OCI-LY1 (cell line): ENCODE measurements at regions not wholly inside any gene's neighbourhood (a gene's known extent, or its start where the extent isn't known, plus 50 kb on each side); places are given as distances from the start of the nearest gene placed in this dataset.

ENCODE experiments used
- H2AFZ ChIP-seq: fragments of 200-600 bp; sonication (generic), shearing (Covaris generic); 2 replicates; pipeline ENCODE4 v1.6.0; 2014; ENCODE audit warnings: antibody characterized with exemption, mild to moderate bottlenecking, low read length
- H3F3A ChIP-seq: fragments of 200-600 bp; sonication (generic), shearing (Covaris generic); 2 replicates; pipeline ENCODE4 v1.6.0; 2014; ENCODE audit warnings: mild to moderate bottlenecking, antibody characterized with exemption, low read length, moderate library complexity; ENCODE audit not compliant: insufficient read depth
- H3K27ac ChIP-seq: fragments of 200-600 bp; sonication (generic); 2 replicates; pipeline ENCODE4 v1.5.1; 2014; ENCODE audit warnings: low read length, mixed run types, mild to moderate bottlenecking, low read depth; ENCODE audit not compliant: poor library complexity, severe bottlenecking
- H3K27me3 ChIP-seq: fragments of 200-600 bp; sonication (generic); 2 replicates; pipeline ENCODE4 v1.6.0; 2014; ENCODE audit warnings: antibody characterized with exemption, mild to moderate bottlenecking, low read length, moderate library complexity; ENCODE audit not compliant: insufficient read depth
- H3K36me3 ChIP-seq: fragments of 200-600 bp; sonication (generic); 2 replicates; pipeline ENCODE4 v1.6.1; 2014; ENCODE audit warnings: mild to moderate bottlenecking, antibody characterized with exemption, low read length, moderate library complexity, mixed read lengths; ENCODE audit not compliant: insufficient read depth
- H3K4me1 ChIP-seq: fragments of 200-600 bp; sonication (generic); 2 replicates; pipeline ENCODE4 v1.5.1; 2014; ENCODE audit warnings: mild to moderate bottlenecking, low read length, moderate library complexity; ENCODE audit not compliant: insufficient read depth, severe bottlenecking
- H3K4me2 ChIP-seq: fragments of 200-600 bp; sonication (generic), shearing (Covaris generic); 2 replicates; pipeline ENCODE4 v1.6.1; 2014; ENCODE audit warnings: low read length
- H3K4me3 ChIP-seq: fragments of 200-600 bp; sonication (generic); 2 replicates; pipeline ENCODE4 v1.5.1; 2014; ENCODE audit warnings: low read length, low read depth, mild to moderate bottlenecking, mixed read lengths; ENCODE audit not compliant: poor library complexity, severe bottlenecking
- H3K79me2 ChIP-seq: fragments of 200-600 bp; shearing (Covaris generic); 2 replicates; pipeline ENCODE4 v1.6.1; 2016; ENCODE audit warnings: mixed run types, low read length, mixed read lengths; ENCODE audit not compliant: insufficient read depth
- H3K9ac ChIP-seq: fragments of 200-600 bp; sonication (generic), shearing (Covaris generic); 2 replicates; pipeline ENCODE4 v1.6.1; 2014; ENCODE audit warnings: mild to moderate bottlenecking, low read length, mixed read lengths
- H3K9me2 ChIP-seq: fragments of 200-600 bp; sonication (generic), shearing (Covaris generic); 2 replicates; pipeline ENCODE4 v1.6.1; 2014; ENCODE audit warnings: low read depth, mild to moderate bottlenecking, low read length, mixed read lengths
- H3K9me3 ChIP-seq: fragments of 200-600 bp; shearing (Covaris generic); 2 replicates; pipeline ENCODE4 v1.6.1; 2014; ENCODE audit warnings: low read length, mixed read lengths
- H4K20me1 ChIP-seq: fragments of 200-600 bp; sonication (generic), shearing (Covaris generic); 2 replicates; pipeline ENCODE4 v1.6.0; 2016; ENCODE audit warnings: mild to moderate bottlenecking, low read length; ENCODE audit not compliant: insufficient read depth
- CTCF ChIP-seq: fragments of 200-600 bp; sonication (generic), shearing (Covaris generic); IDR thresholded peaks from 2 replicates; pipeline ENCODE4 v1.5.1; 2017; ENCODE audit warnings: mild to moderate bottlenecking, antibody characterized with exemption, low read length, moderate library complexity, mixed read lengths
- EZH2 ChIP-seq: fragments of 200-600 bp; sonication (generic), shearing (Covaris generic); IDR thresholded peaks from 2 replicates; pipeline ENCODE4 v1.8.0; 2017; ENCODE audit warnings: borderline replicate concordance, mixed run types, mild to moderate bottlenecking, antibody characterized with exemption, low read length, moderate library complexity, mixed read lengths

GRCh38 chr4:160604541-160604940 lies 1501.7 kb downstream of the RAPGEF2 start:
- Histone ChIP-seq H3K4me2 (no peak overlapping the region), H3K79me2 (no peaks in the 10 kb centered on the region), H2AFZ (no peak overlapping the region), H3K4me3 (no peak overlapping the region), H4K20me1 (no peaks in the 10 kb centered on the region), H3F3A (no peaks in the 10 kb centered on the region), H3K27me3 (no peaks in the 10 kb centered on the region), H3K9me3 (no peaks in the 10 kb centered on the region), H3K4me1 (no peaks in the 10 kb centered on the region), H3K9ac (no peak overlapping the region), H3K9me2 (no peaks in the 10 kb centered on the region), H3K36me3 (no peaks in the 10 kb centered on the region), H3K27ac (no peak overlapping the region)
- TF ChIP-seq CTCF (no peak), EZH2 (no peak)

- H3K4me3 ChIP-seq = no peak overlapping the region
- H3K9ac ChIP-seq = no peak overlapping the region
- no peaks in the 10 kb centered on the region for H3K79me2 ChIP-seq
- H3K4me1 ChIP-seq = no peaks in the 10 kb centered on the region
- H3K4me2 ChIP-seq = no peak overlapping the region
- no peaks in the 10 kb centered on the region for H3K9me3 ChIP-seq
- H3K36me3 ChIP-seq = no peaks in the 10 kb centered on the region
- H3K27ac ChIP-seq = no peak overlapping the region
- TF ChIP-seq CTCF = no peak
- no peak for TF ChIP-seq EZH2
- no peak overlapping the region for H2AFZ ChIP-seq
- H4K20me1 ChIP-seq = no peaks in the 10 kb centered on the region
- H3K9me2 ChIP-seq = no peaks in the 10 kb centered on the region
- no peaks in the 10 kb centered on the region for H3F3A ChIP-seq
- H3K27me3 ChIP-seq = no peaks in the 10 kb centered on the region
Measured at GRCh38 chr4:160611181-160611580, 1508.3 kb downstream of the RAPGEF2 start.

- Histone ChIP-seq H3K9me3 (no peaks in the 10 kb centered on the region), H3K36me3 (no peaks in the 10 kb centered on the region), H3K4me3 (no peak overlapping the region), H3K79me2 (no peaks in the 10 kb centered on the region), H3K27ac (no peak overlapping the region), H3K9ac (no peak overlapping the region), H3F3A (no peaks in the 10 kb centered on the region), H3K4me1 (no peaks in the 10 kb centered on the region), H3K9me2 (no peaks in the 10 kb centered on the region), H3K4me2 (no peak overlapping the region), H2AFZ (no peak overlapping the region), H4K20me1 (no peaks in the 10 kb centered on the region), H3K27me3 (no peaks in the 10 kb centered on the region)
- TF ChIP-seq CTCF (no peak), EZH2 (no peak)
Measured at GRCh38 chr4:160631044-160631443, 1528.2 kb downstream of the RAPGEF2 start.
